ENCODE measurements at regions not wholly inside any gene's neighbourhood (a gene's known extent, or its start where the extent isn't known, plus 50 kb on each side); places are given as distances from the start of the nearest gene placed in this dataset.
A peak's percentile ranks its signal among the peaks of the same experiment; 100 is the strongest.

DNA sequence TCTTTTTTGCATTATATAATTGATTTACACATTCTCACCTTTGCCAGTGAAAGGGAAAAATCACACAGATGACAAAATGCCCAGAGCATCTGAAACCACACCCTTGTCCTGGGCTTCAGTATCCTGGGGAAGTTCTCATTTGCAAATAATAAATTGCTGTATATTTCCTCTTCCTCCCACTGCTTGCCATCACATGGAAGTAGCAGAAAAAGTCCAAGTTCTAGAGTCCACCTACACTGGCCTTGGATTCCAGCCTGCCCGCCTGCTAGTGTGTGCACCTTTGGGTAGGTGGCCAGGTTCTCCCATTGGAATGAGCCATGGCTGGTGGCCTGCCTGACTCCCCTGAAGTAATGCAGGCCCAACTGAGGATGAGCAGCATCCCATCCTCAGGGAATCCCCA lies 149.4 kb downstream of the GADD45G start:
- Mint-ChIP-seq H3K36me3 (no peaks in the 10 kb centered on the region), H3K4me3 (no peak overlapping the region)

DNA sequence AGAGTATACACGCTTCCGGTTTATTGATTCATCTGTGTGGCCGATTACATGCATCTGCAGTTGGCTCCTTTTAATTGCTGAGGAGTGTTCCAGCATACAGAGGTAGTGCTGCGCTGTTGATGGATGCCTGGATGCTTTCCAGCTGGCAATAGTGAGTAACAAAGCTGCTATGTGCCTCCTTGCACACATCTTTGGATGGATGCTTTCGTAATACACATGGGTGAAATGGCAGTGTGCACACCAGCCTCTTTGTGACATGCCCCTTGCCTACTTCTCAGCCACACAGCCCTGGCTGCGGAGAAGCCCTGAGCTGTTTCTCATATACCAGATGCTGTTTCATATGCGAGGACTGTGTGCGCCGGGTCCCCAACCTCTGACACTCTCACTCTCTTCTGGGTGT lies 151.0 kb downstream of the GADD45G start:
- H3K36me3 Mint-ChIP-seq: no peaks in the 10 kb centered on the region
- no peak overlapping the region for H3K4me3 Mint-ChIP-seq
- H3K27ac Mint-ChIP-seq: no peak overlapping the region
- no peaks in the 10 kb centered on the region for H3K4me1 Mint-ChIP-seq
- H3K27me3 Mint-ChIP-seq (ENCODE audit: low read depth in 3 of 3): peaks cover 2 to 3% (median 2%) of the 10 kb centered on the region in 3 donors
- DNase-seq: no peak
- H3K9me3 Mint-ChIP-seq: no peaks in the 10 kb centered on the region

More for the DNA sequence above, 149.4 kb downstream of the GADD45G start:
- Mint-ChIP-seq H3K27me3 (ENCODE audit: low read depth in 3 of 3) (peaks cover 0 to 5% (median 5%) of the 10 kb centered on the region in 3 donors), H3K9me3 (no peaks in the 10 kb centered on the region), H3K4me1 (no peaks in the 10 kb centered on the region), H3K27ac (no peak overlapping the region)
- DNase-seq: no peak

DNA sequence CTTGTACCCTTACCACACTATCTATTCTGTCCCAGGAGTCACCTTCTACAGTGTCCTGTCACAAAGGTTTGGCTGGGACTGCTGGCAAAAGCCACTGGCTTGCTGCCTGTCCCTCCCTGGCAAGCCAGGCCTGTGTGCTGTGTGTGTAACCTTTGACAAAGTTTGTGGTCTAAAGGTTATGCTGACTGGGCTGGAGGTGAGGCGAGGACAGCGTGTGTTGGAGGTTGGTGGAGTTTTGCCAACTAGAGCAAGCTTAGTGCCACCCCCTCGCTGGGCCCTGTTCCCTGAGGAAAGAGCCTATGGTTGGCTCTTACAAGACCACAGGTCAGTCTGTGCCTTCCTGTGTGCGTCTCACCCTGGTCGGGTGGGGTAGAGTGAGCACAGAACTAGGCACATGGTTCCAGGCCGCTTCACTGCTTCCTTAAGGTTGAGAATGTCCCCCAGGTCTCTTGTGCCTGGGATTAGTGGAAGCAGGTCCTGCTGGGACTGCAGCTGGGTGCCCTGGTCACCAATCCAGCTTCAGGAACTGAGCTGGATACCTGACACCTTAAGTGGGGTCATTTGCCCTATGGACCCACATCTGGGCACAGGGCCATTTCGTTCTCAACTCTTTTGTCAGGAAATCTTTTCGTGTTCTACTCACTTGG lies 152.2 kb downstream of the GADD45G start:
- no peaks in the 10 kb centered on the region for H3K4me1 Mint-ChIP-seq
- H3K27ac Mint-ChIP-seq: no peak overlapping the region
- H3K27me3 Mint-ChIP-seq (ENCODE audit: low read depth in 3 of 3): peaks cover 0 to 2% (median 1%) of the 10 kb centered on the region in 3 donors
- no peaks in the 10 kb centered on the region for H3K9me3 Mint-ChIP-seq
- H3K36me3 Mint-ChIP-seq: no peaks in the 10 kb centered on the region
- DNase-seq: no peak
- H3K4me3 Mint-ChIP-seq: no peak overlapping the region

DNA sequence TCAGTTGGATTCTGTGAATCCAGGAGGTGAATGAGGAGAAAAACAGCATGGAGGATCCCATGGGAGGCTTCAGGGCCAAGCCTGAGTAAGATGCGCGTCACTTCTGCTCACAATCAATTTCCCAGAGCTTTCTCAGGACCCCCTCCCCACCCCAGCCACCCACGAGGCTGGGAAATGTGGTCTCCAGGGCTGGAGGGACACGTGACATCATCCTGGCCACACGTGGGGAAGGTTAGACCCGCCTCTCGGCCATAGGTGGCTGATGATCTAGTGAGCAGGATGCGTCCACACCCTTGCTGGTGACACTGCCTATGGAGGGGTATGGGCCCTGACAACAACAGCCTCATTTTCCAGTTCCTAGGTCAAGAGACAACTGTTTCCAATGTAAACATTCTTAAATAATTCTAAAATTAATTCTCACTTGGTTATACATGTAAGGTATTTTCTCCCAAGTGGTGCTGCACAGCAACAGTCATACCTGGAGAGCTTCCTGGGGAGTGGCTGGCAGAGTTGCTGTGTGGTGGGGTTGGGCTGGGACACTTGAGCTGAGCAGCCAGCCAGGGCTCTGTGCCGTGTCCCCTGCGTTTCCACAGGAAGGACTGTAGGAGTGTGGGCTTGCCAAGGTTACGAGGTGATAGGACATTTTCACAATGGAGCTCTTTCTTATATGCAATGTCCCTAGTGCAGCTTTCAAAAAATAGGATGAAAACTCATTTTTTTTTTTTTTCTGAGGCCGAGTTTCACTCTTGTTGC lies 153.1 kb downstream of the GADD45G start:
- no peak overlapping the region for H3K4me3 Mint-ChIP-seq
- no peak overlapping the region for H3K27ac Mint-ChIP-seq
- no peaks in the 10 kb centered on the region for H3K36me3 Mint-ChIP-seq
- no peaks in the 10 kb centered on the region for H3K9me3 Mint-ChIP-seq
- no peaks in the 10 kb centered on the region for H3K4me1 Mint-ChIP-seq
- no peak for DNase-seq
- H3K27me3 Mint-ChIP-seq (ENCODE audit: low read depth in 3 of 3): peaks cover 0 to 2% (median 1%) of the 10 kb centered on the region in 3 donors

DNA sequence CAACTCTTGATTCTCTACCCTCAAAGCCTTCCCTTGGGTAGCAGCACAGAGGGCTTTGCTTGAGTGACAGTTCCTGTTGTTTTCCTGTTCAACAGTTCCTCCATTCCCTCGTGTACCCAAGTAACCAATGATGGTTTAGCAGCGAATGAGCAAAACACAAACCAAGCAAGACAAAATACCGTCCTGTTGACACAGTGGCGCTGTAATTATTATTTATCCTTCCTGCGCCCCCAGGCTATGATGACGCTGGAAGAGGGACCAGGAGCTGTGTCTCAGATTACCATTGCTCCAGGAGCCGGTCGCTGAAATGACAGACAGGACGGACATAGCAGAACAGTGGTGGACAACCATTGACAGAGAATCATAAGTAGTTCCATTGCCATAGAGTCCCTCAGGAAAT lies 154.8 kb downstream of the GADD45G start:
- Mint-ChIP-seq H3K27me3 (ENCODE audit: low read depth in 3 of 3) (peaks cover 2 to 4% (median 3%) of the 10 kb centered on the region in 3 donors), H3K36me3 (no peaks in the 10 kb centered on the region), H3K4me1 (no peaks in the 10 kb centered on the region), H3K4me3 (no peak overlapping the region), H3K9me3 (no peaks in the 10 kb centered on the region), H3K27ac (no peak overlapping the region)
- no peak for DNase-seq

DNA sequence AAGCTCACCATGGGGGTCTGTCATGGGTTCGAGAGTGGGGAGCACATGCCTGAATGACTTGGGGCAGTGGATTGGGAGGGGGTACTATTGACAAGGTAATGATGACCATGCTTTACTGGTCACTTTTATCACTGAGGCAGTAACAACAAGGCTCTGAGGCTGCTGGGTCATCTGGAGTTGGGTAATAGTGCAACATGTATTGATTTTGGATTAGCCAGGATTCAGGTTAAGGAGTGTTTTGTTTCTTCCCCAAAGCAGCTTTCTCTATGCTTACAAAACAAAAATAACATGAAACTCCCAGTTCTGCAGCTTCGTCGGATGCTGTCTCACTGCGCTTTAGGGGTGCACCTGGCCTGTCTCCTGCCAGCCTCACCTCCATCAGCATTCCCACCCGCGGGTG lies 155.3 kb downstream of the GADD45G start:
- DNase-seq: no peak
- H3K4me1 Mint-ChIP-seq: no peaks in the 10 kb centered on the region
- H3K4me3 Mint-ChIP-seq: no peak overlapping the region
- H3K9me3 Mint-ChIP-seq: no peaks in the 10 kb centered on the region
- H3K36me3 Mint-ChIP-seq: no peaks in the 10 kb centered on the region
- H3K27me3 Mint-ChIP-seq (ENCODE audit: low read depth in 3 of 3): peaks cover 2 to 4% (median 3%) of the 10 kb centered on the region in 3 donors
- H3K27ac Mint-ChIP-seq: no peak overlapping the region

DNA sequence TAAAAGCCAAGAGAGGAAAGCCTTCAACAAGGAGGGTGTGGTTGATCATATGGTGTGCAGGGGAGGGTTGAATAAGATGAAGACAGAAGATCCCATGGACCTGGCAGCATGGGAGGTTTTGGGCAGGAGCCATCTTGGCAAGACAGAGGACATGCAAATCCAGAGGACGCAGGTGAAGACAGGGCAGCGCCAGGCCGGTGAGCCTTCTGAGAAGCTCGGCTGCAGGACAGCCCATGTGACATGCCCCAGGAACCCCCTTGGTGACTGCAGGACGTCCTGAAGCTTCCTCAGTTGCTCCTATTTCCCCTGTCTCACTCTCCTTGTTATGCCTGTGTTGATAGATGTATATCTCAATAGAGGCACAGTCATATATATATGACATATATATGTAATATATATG lies 159.4 kb downstream of the GADD45G start:
- Mint-ChIP-seq H3K9me3 (no peaks in the 10 kb centered on the region), H3K36me3 (no peaks in the 10 kb centered on the region), H3K4me3 (no peak overlapping the region), H3K27me3 (ENCODE audit: low read depth in 3 of 3) (peaks cover 2 to 6% (median 2%) of the 10 kb centered on the region in 3 donors), H3K4me1 (no peaks in the 10 kb centered on the region), H3K27ac (peak overlapping the region in 1 of 6 donors; percentile 9)
- no peak for DNase-seq

DNA sequence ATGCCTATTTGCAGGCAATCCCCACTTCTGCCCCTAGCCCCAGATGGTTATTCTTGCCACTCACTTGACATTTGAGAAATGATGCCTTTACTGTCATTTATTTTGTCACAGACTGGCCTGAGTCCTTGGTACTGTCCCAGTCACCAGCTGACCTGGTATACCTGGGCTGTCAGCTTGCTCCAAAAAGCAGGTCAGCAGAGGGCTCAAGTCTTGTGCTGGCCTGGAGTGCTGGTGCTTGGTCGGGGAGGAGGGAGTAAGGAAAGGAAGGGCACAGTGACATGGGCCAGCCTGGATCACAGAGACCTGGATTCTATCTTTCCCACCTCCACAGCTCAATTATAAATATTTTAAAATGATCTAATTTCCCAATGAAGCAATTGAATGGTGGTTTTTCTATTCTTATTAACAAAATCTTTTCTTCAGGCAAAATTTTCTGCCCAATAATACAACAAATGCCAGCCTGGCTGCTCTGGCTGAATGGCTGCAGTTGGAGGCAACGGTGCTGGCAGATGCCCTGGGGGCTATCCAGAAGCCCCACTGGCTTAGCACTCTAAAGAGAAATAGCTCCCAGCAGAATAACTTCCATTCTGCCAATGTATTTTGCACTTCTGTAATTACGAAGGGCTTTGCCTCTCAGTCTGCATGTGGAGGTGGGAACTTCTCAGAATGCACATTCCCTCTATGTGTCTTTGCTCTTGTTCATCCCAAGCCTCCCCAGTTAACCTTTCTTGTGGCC lies 160.6 kb downstream of the GADD45G start:
- H3K4me3 Mint-ChIP-seq: no peak overlapping the region
- H3K27ac Mint-ChIP-seq: no peak overlapping the region
- H3K27me3 Mint-ChIP-seq (ENCODE audit: low read depth in 3 of 3): peaks cover 2 to 6% (median 2%) of the 10 kb centered on the region in 3 donors
- no peaks in the 10 kb centered on the region for H3K36me3 Mint-ChIP-seq
- no peaks in the 10 kb centered on the region for H3K9me3 Mint-ChIP-seq
- DNase-seq: no peak
- H3K4me1 Mint-ChIP-seq: no peaks in the 10 kb centered on the region

DNA sequence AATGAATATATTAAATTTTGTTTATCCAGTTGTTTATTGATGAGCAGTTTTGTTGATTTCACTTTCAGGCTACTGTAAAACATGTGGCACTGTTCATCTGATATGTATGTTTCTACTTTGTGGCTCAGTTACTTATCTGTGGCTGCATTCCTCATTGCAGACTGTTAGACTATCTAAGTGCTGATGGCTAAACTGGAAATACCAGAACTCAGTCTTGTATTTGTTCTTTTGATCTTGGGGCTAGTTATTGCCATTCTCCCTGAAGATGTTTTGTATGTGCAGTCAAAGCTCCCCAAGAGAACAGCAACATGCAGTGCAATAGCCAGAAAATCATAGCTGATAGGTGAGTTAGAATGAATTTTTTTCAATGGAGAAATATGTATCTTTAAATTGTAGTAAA lies 162.2 kb downstream of the GADD45G start:
- Mint-ChIP-seq H3K36me3 (no peaks in the 10 kb centered on the region), H3K4me1 (no peaks in the 10 kb centered on the region), H3K4me3 (no peak overlapping the region), H3K27me3 (ENCODE audit: low read depth in 3 of 3) (peaks cover 0 to 6% (median 3%) of the 10 kb centered on the region in 3 donors), H3K27ac (no peak overlapping the region), H3K9me3 (no peaks in the 10 kb centered on the region)
- no peak for DNase-seq

DNA sequence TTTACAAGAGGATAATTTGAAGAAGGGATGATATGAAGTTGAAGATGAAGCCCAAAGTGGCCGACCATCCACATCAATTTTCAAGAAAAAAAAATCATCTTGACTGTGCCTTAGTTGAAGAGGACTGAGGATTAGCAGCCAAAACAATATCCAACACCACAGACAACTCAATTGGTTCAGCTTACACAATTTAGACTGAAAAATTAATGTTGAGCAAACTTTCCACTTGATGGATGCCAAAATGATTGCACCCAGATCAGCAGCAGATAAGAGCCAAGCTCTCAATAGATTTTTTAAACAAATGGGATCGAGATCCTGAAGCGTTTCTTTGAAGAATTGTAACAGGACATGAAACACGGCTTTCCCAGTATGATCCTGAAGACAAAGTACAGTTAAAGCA lies 163.2 kb downstream of the GADD45G start:
- H3K27me3 Mint-ChIP-seq (ENCODE audit: low read depth in 3 of 3): peaks cover 0 to 13% (median 3%) of the 10 kb centered on the region in 3 donors
- no peak overlapping the region for H3K27ac Mint-ChIP-seq
- H3K36me3 Mint-ChIP-seq: no peaks in the 10 kb centered on the region
- H3K4me1 Mint-ChIP-seq: no peaks in the 10 kb centered on the region
- no peak for DNase-seq
- H3K9me3 Mint-ChIP-seq: no peaks in the 10 kb centered on the region
- no peak overlapping the region for H3K4me3 Mint-ChIP-seq

DNA sequence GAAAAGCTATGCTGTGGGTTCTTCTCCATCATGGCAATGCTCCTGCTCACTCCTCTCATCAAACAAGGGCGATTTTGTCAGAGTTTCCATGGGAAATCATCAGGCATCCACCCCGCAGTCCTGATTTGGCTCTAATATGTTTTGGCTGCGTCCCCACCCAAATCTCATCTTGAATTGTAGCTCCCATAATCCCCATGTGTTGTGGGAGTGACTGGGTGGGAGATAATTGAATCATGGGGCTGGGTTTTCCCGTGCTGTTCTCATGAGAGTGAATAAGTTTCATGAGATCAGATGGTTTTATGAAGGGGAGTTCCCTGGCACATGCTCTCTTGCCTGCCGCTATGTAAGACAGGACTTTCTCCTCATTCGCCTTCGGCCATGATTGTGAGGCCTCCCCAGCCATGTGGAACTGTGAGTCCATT lies 163.8 kb downstream of the GADD45G start:
- no peaks in the 10 kb centered on the region for H3K9me3 Mint-ChIP-seq
- H3K36me3 Mint-ChIP-seq: no peaks in the 10 kb centered on the region
- no peak overlapping the region for H3K4me3 Mint-ChIP-seq
- no peaks in the 10 kb centered on the region for H3K4me1 Mint-ChIP-seq
- DNase-seq: no peak
- peaks cover 0 to 13% (median 3%) of the 10 kb centered on the region in 3 donors for H3K27me3 Mint-ChIP-seq (ENCODE audit: low read depth in 3 of 3)
- no peak overlapping the region for H3K27ac Mint-ChIP-seq

DNA sequence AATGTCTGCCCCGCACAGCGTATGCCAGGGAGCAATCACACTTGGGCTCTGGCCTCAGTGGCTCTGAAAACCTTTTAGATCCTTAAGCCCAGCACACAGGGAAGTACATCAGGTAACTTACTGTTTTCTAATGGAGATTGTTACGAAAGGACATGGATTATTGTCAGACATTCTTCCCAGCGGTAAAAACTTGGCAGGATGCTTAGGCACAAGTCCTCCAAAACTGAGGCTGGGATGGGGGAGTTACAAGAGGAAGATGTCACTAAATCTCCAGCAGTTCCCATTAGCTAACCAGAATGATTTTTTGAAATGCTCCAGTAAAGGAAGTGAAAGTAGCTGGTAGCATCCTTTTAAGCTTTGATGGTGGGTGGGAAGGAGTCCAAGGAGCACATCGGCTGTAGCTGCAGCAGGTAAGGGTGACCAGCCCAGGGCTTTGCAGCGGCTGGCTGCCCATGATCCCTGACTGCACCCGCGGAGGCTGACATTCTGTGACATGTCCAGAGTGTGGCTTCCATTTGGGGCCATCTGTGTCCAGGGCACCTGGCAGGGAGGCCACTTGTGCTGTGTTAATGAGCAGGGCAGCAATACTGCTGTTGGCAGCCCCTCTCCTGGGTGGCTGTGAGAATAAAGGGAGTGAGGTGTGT lies 165.8 kb downstream of the GADD45G start:
- Mint-ChIP-seq H3K36me3 (no peaks in the 10 kb centered on the region), H3K4me3 (no peak overlapping the region), H3K9me3 (no peaks in the 10 kb centered on the region), H3K27ac (no peak overlapping the region), H3K27me3 (ENCODE audit: low read depth in 3 of 3) (peaks cover 0 to 9% (median 2%) of the 10 kb centered on the region in 3 donors), H3K4me1 (no peaks in the 10 kb centered on the region)
- DNase-seq: no peak

DNA sequence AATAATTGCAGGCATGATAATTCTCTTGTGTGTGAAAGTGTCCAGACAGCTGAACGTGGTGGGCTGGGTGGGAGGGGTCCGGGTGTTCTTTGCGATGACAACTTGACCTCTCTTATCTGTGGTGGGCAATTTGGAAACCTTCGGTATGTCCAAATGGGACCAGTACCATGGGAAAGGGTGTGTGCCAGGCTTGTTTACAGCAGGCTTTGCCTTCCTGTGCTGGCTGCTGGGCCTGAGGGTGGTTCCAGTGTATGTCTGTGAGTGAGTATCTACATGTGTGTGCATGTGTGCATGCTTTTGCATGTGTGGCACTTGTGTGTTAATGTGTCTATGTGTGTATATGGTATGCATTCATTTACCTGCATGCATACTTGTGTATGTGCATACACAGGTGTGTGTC lies 166.4 kb downstream of the GADD45G start:
- no peak overlapping the region for H3K4me3 Mint-ChIP-seq
- peaks cover 0 to 9% (median 2%) of the 10 kb centered on the region in 3 donors for H3K27me3 Mint-ChIP-seq (ENCODE audit: low read depth in 3 of 3)
- no peak overlapping the region for H3K27ac Mint-ChIP-seq
- no peaks in the 10 kb centered on the region for H3K9me3 Mint-ChIP-seq
- H3K36me3 Mint-ChIP-seq: no peaks in the 10 kb centered on the region
- H3K4me1 Mint-ChIP-seq: no peaks in the 10 kb centered on the region
- DNase-seq: no peak

DNA sequence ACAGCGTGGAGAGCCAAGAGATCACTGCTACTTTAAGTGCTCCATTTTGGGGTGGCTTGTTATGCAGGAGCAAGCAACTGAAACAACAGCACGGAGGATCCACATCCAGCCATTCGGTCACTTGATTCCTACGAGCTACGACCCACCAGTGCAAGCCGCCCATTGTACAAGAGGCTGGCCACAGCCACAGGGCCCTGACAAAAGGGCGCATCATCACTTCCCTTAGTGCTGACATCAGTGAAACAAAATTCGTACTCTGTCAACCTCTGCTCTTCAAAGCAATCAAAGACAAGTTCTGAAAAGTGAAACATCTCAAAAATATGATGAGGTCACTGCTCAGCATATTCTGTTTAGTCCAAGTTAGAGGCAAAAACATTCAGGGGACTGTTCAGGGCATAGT lies 168.4 kb downstream of the GADD45G start:
- H3K27me3 Mint-ChIP-seq (ENCODE audit: low read depth in 3 of 3): peaks cover 0 to 14% (median 2%) of the 10 kb centered on the region in 3 donors
- H3K4me1 Mint-ChIP-seq: no peaks in the 10 kb centered on the region
- no peaks in the 10 kb centered on the region for H3K36me3 Mint-ChIP-seq
- no peak for DNase-seq
- H3K4me3 Mint-ChIP-seq: no peak overlapping the region
- no peak overlapping the region for H3K27ac Mint-ChIP-seq
- no peaks in the 10 kb centered on the region for H3K9me3 Mint-ChIP-seq
